ENCODE measurements at regions not wholly inside any gene's neighbourhood (a gene's known extent, or its start where the extent isn't known, plus 50 kb on each side); places are given as distances from the start of the nearest gene placed in this dataset.

- no peak overlapping the region for H3K4me3 ChIP-seq
- no peak overlapping the region for H3K27ac ChIP-seq (replicated peaks in 1 of 4)
- no peak for TF ChIP-seq POLR2A (IDR thresholded peaks at IDR 0.05; ENCODE audit: low read depth)
- TF ChIP-seq POLR2AphosphoS5 (IDR thresholded peaks at IDR 0.05) = no peak
- TF ChIP-seq EP300 (IDR thresholded peaks at IDR 0.05) = no peak
- no peak for TF ChIP-seq CTCF (IDR thresholded peaks at IDR 0.05)
- WGBS = 89% methylated on average over 3 of the region's 3 CpGs
- peaks cover 0 to 16% (median 12%) of the 10 kb centered on the region in 4 donors for H3K4me1 ChIP-seq
- DNase-seq (ENCODE audit: extremely low spot score) = no peak
- no peaks in the 10 kb centered on the region for H3K27me3 ChIP-seq
- intact Hi-C loops (cut with DNase I) = no loop called here
- no peaks in the 10 kb centered on the region for H3K36me3 ChIP-seq
- no peaks in the 10 kb centered on the region for H3K9me3 ChIP-seq
Observed at GRCh38 chr10:44033008-44033407, 351.9 kb downstream of the CXCL12 start.

GRCh38 chr10:44032216-44032615, 352.7 kb downstream of the CXCL12 start:
- Histone ChIP-seq H3K4me1 (peaks cover 0 to 16% (median 12%) of the 10 kb centered on the region in 4 donors), H3K36me3 (no peaks in the 10 kb centered on the region), H3K27ac (replicated peaks in 1 of 4) (no peak overlapping the region), H3K9me3 (no peaks in the 10 kb centered on the region), H3K4me3 (no peak overlapping the region), H3K27me3 (no peaks in the 10 kb centered on the region)
- 97% methylated on average over 1 of the region's 1 CpG for WGBS
- TF ChIP-seq POLR2A (IDR thresholded peaks at IDR 0.05; ENCODE audit: low read depth) (no peak), POLR2AphosphoS5 (IDR thresholded peaks at IDR 0.05) (no peak), CTCF (IDR thresholded peaks at IDR 0.05) (no peak), EP300 (IDR thresholded peaks at IDR 0.05) (no peak)
- intact Hi-C loops (cut with DNase I) = no loop called here
- no peak for DNase-seq (ENCODE audit: extremely low spot score)

- Histone ChIP-seq H3K4me3 (no peak overlapping the region), H3K9me3 (no peaks in the 10 kb centered on the region), H3K36me3 (no peaks in the 10 kb centered on the region), H3K4me1 (peaks cover 0 to 16% (median 12%) of the 10 kb centered on the region in 4 donors), H3K27me3 (no peaks in the 10 kb centered on the region), H3K27ac (replicated peaks in 1 of 4) (no peak overlapping the region)
- intact Hi-C loops (cut with DNase I) = no loop called here
- no peak for TF ChIP-seq EP300 (IDR thresholded peaks at IDR 0.05)
- TF ChIP-seq POLR2A (IDR thresholded peaks at IDR 0.05; ENCODE audit: low read depth) = no peak
- TF ChIP-seq CTCF (IDR thresholded peaks at IDR 0.05) = no peak
- no peak for TF ChIP-seq POLR2AphosphoS5 (IDR thresholded peaks at IDR 0.05)
- WGBS = 53% methylated on average over 2 of the region's 2 CpGs
- no peak for DNase-seq (ENCODE audit: extremely low spot score)
Observed at GRCh38 chr10:44030738-44031137, 354.2 kb downstream of the CXCL12 start.

- intact Hi-C loops (cut with DNase I) = no loop called here
- WGBS = 80% methylated on average over 3 of the region's 4 CpGs
Observed at GRCh38 chr10:44030132-44030531, 354.8 kb downstream of the CXCL12 start.

More at GRCh38 chr10:44030132-44030531, 354.8 kb downstream of the CXCL12 start:
- Histone ChIP-seq H3K4me1 (peaks cover 0 to 16% (median 12%) of the 10 kb centered on the region in 4 donors), H3K27ac (replicated peaks in 1 of 4) (no peak overlapping the region), H3K36me3 (no peaks in the 10 kb centered on the region), H3K4me3 (no peak overlapping the region), H3K9me3 (no peaks in the 10 kb centered on the region), H3K27me3 (no peaks in the 10 kb centered on the region)
- no peak for TF ChIP-seq POLR2A (IDR thresholded peaks at IDR 0.05; ENCODE audit: low read depth)
- TF ChIP-seq CTCF (IDR thresholded peaks at IDR 0.05) = no peak
- TF ChIP-seq EP300 (IDR thresholded peaks at IDR 0.05) = no peak
- DNase-seq (ENCODE audit: extremely low spot score) = no peak
